NCI-H187 treated with DMSO at 0.1 percent for 48 hours (cell line): ENCODE measurements at regions not wholly inside any gene's neighbourhood (a gene's known extent, or its start where the extent isn't known, plus 50 kb on each side); places are given as distances from the start of the nearest gene placed in this dataset.

ENCODE experiments used
- DNase-seq: peaks from one replicate; lab custom pipeline; 2025; lab: John Stamatoyannopoulos, UW

DNA sequence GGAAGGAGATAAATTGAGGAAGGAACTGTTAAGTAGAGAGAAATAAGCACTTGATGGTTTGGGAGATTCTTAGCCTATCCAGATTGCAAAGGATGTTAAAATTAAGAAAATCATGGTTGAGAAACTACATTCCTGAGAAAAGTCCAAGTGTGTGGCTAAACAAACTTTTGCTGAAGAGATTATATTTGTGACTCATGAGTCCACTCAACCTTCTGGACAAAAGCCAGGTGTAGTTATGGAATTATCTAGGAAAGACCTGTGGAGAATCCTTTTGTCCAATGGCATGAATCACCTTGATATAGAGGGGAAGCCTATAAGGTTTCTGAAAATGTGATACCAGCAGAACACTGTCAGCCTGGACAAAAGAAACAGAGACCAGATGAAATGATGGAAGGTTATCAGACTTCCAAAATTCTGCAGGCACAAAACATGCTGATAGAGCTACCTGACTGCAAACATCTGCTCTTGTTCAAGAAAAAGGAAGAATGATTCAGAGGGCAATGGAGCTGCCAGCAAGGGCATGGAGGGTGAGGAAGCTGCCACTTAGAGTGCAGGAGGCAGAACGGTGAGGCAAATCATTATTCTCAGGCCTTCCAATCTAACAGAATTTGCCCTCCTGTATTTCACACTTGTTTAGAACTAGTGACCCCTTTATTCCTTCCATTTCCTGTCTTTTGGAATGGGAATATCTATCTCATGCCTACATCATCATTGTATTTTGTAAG, 300.6 kb upstream of the PRMT6 start:
- DNase-seq: no peak

DNA sequence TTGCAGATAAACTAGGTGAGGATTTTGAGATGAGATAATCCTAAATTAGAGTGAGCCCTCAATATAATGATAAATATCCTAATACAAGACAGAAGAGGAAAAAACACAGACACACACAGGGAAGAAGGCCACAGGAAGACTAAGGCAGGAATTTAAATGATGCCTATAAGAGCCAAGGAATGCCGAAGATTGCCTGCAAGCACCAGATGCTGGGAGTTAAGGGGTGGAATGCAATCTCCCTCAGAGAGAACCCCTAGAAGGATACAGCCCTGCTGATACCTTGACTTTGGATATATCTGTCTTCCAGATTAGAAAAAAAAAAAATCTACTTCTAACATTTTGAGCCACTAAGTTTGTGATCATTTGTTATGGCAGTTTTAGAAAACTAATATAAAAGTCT, 299.7 kb upstream of the PRMT6 start:
- no peak for DNase-seq

DNA sequence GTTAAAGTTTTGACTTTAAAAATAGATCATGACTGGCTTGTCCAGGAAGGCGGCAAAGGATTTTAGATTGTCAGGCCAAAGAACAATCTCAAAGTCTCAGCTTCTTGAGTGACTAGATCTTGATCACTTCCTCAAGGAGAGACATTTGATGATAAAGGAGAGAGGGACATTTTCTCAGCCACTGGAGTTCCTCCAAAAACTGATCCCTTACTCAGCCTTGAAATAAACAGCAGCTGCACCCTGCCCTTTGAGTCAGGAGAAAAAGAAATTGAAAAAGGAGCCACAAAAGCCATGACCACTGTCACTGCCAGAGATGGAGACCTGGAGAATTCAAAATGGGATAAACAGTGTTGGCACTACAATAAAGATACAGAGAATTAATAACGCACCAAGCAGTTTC, 288.4 kb upstream of the PRMT6 start:
- no peak for DNase-seq

DNA sequence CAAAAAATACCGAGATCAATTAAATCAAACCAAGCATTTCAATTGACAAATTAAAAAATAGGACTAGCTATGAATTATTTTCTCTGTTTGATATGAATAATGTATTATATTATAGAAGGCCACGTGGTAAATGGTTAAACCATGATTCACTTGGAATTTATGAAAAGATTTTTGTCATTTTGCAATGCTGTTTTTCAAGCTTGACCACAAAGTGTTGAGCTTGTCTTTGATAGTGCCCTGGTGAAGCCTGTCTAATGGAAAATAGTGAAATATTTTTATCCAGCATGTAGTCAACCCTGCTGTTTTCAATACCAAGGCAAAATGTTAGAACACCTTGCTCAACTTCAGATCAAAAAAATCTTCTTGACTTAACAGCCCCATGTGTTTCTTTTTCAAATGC, 288.0 kb upstream of the PRMT6 start:
- DNase-seq: no peak

DNA sequence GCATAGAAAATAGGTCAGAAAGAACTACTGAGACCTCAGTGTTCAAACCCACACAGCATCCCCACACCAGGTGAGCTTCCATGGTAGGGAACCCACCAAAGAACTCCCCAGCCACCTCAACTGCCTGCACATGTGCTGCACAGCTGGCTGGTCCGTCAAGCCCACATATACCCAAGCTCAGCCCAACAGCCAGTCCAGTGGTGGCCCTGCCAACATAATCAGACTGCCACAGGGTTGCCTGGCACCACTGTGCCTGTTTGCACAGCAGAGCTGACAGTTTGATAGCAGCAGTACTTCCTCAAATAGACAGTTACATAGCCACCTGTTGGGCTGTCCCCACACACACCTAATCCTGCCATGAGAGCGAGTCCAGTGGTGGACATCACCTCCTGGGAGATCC, 283.3 kb upstream of the PRMT6 start:
- DNase-seq: no peak

DNA sequence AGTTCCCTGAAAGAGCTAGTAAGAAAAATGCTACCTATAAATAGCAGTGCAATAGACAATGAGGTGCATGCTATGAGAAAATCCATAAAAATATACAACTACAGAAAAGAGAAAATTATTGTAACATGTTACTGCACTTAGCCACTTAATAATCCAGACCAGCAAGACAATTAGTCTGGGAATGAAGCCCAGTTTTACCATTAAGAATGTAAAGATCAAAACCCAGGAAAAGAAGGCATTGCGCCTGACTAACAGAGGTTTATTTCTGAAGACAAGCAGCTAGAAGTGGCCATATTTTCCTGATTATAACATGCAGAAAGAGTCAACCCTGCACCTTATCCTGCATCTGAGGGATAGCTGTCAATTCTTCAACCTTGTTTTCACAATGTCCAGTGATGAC, 276.4 kb upstream of the PRMT6 start:
- DNase-seq: no peak

DNA sequence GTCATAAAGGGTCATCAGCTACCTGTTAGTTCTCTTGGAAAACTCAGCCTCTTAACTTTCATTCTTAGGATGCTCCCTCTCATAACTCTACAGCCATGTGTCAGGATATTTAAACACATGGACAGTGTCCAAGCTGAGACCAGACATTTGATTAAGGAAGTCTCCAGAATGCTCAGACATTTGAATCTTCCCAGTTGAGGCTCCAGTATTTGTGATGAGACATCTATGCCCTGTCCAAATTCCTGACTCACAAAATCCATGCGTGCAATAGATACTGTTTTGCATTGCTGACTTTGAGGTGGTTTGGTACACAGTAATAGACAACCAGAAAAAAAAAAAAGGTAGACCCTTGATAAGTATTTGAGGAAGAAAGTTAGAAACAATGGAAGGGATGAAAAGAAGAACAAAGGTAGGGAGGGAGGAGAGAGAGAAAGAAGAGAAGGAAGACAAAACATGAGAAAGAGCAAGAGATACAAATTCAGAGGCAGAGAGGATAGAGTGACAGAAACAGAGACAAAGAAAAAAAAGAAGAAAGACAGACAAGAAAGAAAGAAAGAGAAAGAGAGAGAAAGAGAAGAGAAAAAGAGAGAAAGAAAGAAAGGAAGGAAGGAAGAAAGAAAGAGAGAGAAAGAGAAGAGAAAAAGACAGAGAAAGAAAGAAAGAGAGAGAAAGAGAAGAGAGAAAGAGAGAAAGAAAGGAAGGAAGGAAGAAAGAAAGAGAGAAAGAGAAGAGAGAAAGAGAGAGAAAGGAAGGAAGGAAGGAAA, 275.5 kb upstream of the PRMT6 start:
- no peak for DNase-seq

DNA sequence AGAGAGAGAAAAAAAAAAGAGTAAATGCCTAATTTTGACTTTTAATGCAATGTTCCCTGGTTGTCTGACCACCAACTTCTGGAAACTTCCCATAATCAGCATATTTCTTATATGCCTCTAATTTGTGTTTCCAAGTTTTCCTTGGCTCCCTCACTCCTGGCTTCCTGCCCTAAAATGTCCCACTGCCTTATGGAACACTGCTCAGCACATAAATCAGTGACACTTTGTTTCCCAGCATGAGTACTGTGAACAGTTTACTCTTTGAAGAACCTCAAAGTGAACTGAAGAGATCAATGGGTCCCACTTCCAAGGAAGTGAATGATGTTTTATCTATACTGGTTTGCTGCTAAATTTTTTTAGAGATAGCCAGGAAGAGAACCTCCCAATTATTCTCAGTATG, 271.3 kb upstream of the PRMT6 start:
- no peak for DNase-seq

DNA sequence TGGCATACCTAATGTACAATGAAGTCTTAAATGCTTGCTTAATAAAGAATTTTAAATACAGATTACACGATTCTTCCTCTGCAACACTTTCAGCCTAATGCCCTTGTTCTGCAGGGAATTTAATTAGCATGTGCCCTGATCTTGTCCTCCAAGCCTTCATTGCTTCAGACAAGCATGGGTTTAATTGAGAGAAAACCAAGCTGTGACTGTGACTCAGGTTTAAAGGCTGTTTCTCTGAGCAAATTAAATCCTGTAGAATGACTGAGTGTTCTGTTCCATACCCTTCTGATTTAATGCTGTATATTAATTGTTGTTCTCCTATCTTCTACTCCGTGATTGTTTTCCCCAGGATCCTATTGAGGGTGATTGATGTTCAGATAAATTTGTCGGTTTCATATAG, 269.0 kb upstream of the PRMT6 start:
- DNase-seq: no peak

DNA sequence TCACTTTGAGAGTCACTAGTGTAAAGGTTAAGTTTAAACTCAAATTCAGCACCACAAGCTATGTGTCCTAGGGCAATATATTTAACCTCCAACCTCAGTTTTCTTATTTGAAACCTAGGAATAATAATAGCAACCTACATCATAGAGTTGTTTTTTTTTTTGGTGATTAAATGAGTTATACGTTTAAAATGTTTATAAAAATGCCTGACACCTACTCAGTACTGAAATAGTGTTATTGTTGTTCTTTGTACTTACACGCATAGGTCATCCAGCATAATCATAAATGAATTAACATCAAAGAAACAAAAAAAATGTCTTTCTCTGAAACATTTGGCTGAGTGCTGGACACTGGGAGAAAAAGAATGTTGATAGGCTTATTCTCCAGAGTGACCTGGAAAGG, 266.8 kb upstream of the PRMT6 start:
- no peak for DNase-seq

DNA sequence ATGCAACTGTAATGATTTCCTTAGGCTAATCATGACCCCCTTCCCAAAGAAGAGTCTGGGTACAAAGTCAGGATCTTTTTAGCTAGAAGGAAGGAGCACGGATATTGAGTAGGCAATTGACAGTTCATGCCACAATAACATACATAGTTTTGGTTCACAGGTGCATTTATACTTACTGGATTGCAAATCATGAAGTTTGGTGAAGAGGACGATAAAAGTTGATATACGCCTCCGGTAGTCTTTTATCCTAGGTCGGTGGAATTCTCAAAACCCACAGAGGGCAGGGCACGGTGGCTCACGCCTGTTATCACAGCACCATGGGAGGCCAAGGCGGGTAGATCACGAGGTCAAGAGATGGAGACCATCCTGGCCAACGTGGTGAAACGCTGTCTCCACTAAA, 265.4 kb upstream of the PRMT6 start:
- DNase-seq: no peak

DNA sequence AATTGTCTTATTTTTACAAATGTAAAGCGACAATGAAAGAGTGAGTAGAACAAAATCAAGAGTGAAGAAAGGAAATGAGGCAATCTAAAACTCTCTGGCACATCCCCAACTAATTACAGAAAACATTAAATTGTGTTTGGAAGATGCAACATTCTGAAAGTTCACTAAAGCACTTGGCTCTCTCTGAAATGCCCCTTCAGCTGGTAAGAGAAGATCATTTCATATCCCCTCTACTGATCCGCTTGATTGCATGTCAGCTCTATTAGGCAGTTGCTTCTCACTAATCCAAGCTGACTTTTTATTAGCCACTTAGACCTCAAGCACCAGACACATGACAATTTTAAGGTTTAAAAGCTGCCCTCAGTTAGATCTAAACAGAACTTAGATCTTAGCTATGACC, 262.8 kb upstream of the PRMT6 start:
- DNase-seq: no peak

DNA sequence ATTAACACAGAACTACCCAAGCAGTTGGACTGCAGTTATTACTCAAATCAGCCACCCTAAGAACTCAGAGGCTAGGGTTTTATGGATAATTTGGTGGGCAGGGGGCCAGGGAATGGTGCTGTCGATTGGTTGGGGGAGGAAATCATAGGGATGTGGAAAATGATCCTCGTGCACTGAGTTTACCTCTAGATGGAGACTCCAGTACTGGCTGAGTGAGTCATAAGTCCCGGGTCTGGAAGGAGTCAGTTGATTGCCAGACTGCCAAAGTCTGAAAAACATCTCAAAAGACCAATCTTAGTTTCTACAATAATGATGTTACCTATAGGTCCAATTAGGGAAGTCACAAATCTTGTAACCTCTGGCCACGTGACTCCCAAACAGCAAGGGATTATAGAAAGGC, 257.5 kb upstream of the PRMT6 start:
- no peak for DNase-seq

DNA sequence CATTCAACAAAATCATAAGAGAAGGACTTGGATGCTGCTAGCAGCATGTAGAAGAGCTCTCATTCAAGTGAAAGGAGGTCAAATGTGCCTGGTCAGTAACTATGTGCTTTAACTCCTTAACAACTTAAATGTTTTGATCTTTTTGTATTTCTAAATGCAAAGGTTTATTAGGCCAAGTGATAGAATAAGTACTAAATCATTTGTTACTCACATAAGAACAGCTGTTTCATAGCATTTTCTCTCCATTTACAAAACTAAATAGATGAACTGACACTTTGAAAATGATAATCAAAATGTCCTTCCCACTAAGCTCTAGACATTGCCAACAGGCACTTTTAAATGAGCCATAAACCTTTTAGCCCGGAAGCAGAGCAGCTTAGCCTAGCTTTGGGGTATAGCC, 254.3 kb upstream of the PRMT6 start:
- no peak for DNase-seq

DNA sequence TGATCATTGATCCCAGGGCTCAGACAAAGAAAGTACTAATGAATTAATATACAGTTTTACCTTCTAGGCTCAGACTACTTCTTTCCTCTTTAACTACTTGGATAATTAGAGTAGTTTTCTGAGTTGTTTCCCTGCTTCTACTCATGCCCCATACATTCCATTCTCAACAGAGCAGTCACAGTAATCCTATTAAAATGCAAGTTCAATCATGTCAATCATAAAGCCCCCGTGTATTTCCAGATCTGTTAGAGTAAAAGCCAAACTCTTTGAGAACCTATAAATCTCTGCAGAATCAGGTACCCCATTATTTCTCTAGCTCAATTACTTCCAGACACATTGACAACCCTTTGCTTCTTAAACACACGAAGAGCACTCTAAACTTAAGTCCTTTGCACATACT, 242.1 kb upstream of the PRMT6 start:
- no peak for DNase-seq

DNA sequence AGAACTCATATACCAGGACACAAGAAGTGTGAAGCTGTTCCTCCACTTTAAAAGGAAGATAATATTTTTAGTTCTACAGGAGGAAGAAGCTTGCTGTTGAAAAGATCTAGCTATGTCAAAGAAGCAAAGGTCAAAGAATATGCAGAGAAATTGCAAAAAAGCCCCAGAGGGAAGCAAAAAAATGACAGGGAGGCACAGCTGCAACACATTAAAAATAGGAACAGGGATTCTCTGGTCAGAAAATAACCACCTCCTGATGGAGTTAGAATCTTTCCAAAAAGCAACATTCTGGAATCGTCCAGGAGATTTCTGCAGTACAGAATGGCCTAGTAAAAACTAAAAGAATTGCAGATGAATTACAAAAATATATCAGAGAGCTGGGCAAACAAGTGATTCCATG, 238.9 kb upstream of the PRMT6 start:
- DNase-seq: no peak

DNA sequence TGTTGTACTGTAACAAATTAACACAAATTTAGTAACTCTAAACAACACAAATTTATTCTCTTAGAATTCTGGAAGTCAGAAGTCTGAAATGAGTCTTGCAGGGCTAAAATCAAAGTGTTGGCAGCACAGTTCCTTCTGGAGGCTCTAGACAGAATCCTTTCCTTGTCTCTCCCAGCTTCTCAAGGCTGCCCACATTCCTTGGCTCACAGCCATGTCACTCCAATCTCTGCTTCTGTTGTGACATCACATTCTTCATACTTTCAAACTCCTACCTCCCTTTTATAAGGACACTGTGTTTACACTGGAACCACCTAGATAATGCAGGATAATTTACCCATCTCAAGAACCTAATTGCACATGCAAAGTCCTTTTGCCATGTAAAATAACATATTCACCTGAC, 225.0 kb upstream of the PRMT6 start:
- DNase-seq: no peak

DNA sequence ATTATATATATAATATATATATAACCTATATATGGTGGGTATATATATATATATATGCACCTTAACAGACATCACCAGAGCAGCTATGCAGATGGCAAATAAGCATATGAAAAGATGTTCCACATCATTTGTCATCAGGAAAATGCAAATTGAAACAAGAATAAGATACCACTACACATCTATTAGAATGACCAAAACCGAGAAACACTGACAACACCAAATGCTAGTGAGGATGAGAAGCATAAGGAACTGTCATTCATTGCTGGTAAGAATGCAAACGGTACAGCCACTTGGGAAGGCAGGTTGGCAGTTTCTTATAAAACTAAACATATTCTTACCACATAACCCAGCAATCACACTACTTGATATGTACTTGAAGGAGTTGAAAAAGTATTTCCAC, 219.8 kb upstream of the PRMT6 start:
- DNase-seq: no peak

DNA sequence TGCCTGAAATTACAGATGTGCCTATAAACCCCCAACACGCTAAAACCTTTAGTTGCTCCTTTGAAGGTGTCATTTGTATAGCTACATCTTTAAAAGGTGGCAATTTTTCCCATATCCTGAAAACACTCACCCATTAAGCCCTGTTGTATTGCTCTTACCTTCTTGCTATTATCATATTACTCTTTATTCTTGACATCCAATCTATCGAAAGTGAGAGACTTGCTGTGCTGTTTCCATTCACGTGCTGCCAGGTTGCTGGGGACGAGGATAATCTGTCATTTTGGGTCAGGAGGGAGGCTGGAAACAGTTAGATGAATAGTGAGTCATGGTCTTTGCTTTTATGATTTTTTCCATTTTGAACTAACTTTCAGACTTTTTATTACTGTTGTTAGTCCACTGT, 213.0 kb upstream of the PRMT6 start:
- DNase-seq: no peak

DNA sequence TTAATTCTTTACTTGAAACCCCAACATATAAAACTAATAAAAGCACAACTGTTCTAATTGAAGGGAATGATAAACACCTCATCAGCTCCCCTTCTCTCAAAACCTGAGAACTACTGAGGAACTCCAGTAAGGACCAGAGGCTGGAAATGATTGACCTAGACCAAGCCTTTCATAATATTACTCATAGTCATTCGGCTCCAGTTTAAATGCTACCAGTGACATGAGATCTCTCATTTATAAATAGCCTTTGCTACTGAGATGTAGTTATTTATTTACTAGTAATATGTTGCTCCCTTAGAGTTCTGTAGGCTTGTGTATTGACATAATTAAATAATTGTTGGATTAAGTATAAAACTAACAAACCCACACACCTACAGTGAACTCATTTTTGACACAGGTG, 209.8 kb upstream of the PRMT6 start:
- DNase-seq: no peak

DNA sequence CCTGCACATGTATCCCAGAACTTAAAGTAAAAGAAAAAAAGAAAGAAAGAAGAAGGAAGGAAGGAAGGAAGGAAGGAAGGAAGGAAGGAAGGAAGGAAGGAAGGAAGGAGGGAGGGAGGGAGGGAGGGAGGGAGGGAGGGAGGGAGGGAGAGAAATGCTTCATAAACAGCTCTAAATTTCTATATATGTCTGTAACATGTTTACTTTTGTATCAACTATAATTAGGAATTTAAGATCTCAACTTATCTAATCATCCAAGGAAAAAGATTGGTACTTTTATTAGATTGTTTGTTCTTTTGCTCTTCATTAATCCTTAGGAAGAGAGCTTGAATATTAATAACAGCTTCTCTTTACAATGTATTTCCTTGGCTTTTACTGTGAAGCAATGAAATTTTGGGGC, 195.4 kb upstream of the PRMT6 start:
- no peak for DNase-seq

DNA sequence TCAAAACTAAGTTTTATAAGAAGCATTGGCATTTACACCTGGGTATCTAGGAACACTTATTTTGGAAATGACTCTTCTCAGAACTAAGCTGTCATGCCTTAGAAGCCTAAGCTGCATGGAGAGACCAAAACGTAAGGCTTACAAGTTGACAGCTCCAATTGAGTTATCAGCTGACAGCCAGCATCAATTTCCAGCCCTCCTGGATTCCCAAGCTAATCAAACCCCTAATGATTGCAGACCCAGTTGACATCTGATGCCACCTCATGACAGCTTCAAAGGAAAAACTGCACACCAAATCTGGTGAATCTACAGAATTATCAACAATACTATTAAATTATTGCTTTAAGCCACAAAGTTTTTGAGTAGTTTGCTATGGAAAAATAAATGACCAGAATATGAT, 187.6 kb upstream of the PRMT6 start:
- DNase-seq: no peak

DNA sequence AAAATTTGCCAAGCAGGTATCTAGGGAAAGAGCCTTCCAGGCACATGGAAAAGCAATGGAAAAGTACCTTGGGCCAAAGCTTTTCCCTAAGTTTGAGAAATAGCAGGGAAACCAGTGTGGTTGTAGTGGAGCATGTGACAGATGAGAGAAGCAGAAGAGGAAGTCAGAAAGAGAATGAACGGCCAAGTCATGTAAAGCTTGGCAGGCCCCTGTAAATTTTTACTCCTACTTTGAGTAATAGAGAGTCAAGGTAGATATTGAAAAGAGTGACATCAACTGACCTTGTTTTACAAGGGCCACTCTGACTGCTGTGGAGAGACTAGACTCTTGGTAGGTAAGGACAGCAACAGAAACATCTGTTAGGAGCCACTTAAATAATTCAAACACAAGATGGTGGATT, 180.9 kb upstream of the PRMT6 start:
- no peak for DNase-seq

DNA sequence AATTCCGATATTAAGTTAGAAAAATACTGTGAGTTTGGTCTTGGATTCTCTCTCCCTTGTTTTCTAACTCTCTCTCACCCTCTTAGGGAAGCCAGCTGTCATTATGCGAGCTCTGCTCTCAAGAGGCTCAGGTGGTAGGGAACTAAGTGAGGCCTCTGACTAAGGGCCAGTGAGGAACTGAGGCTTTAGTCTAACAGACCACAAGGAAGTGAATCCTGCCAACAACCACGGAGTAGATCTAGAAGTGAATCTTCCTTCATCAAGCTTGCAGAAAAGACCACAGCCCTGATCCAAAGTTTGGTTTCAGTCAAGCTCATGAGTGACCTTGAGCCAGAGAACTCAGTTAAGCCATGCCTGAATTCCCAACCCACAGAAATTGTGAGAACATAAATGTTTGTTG, 180.1 kb upstream of the PRMT6 start:
- DNase-seq: no peak
